Osteoblast (primary cell): ENCODE measurements at regions not wholly inside any gene's neighbourhood (a gene's known extent, or its start where the extent isn't known, plus 50 kb on each side); places are given as distances from the start of the nearest gene placed in this dataset.

Source experiments
- DNase-seq: peaks from one replicate; pipeline ENCODE4 v3.0.0; 2011; ENCODE audit warnings: low spot score, mixed read lengths; ENCODE audit not compliant: insufficient read length; ENCODE audit errors: missing footprints
- H2AFZ ChIP-seq: 2 replicates; pipeline ENCODE4 v1.6.0; 2011; ENCODE audit warnings: mild to moderate bottlenecking, low read length
- H3K27ac ChIP-seq: 2 replicates; pipeline ENCODE4 v1.5.1; 2011; ENCODE audit warnings: mild to moderate bottlenecking, low read depth, low read length, moderate library complexity
- H3K27me3 ChIP-seq: 2 replicates; pipeline ENCODE4 v1.6.0; 2012; ENCODE audit warnings: mild to moderate bottlenecking, control low read depth, inconsistent platforms, low read length, moderate library complexity; ENCODE audit not compliant: insufficient read depth
- H3K36me3 ChIP-seq: 2 replicates; pipeline ENCODE4 v1.5.1; 2011; ENCODE audit warnings: mild to moderate bottlenecking, low read length, control low read depth, moderate library complexity; ENCODE audit not compliant: insufficient read depth
- H3K4me1 ChIP-seq: 2 replicates; pipeline ENCODE4 v1.5.1; 2011; ENCODE audit warnings: mild to moderate bottlenecking, low read length, control low read depth, moderate library complexity; ENCODE audit not compliant: insufficient read depth
- H3K4me2 ChIP-seq: 2 replicates; pipeline ENCODE4 v1.6.0; 2011; ENCODE audit warnings: mild to moderate bottlenecking, low read length; ENCODE audit not compliant: insufficient read depth
- H3K4me3 ChIP-seq: fragments of 200-600 bp; sonication (generic); 3 replicates; pipeline ENCODE4 v1.5.1; 2012; ENCODE audit warnings: mild to moderate bottlenecking, low read length, inconsistent platforms; ENCODE audit not compliant: insufficient read depth
- H3K79me2 ChIP-seq: 2 replicates; pipeline ENCODE4 v1.6.0; 2012; ENCODE audit warnings: mild to moderate bottlenecking, low read length, control low read depth, inconsistent platforms; ENCODE audit not compliant: insufficient read depth
- H3K9me3 ChIP-seq: 2 replicates; pipeline ENCODE4 v1.5.1; 2011; ENCODE audit warnings: low read depth, low read length, control low read depth
- H4K20me1 ChIP-seq: 2 replicates; pipeline ENCODE4 v1.6.0; 2012; ENCODE audit warnings: mild to moderate bottlenecking, low read length, control low read depth; ENCODE audit not compliant: insufficient read depth
- CTCF ChIP-seq: IDR thresholded peaks from 2 replicates; pipeline ENCODE4 v1.5.1; 2011; ENCODE audit warnings: mild to moderate bottlenecking, low read depth, low read length, moderate library complexity; ENCODE audit errors: extremely low read depth

- Histone ChIP-seq H3K27me3 (peaks cover 33% of the 10 kb centered on the region), H3K36me3 (no peaks in the 10 kb centered on the region), H2AFZ (no peak overlapping the region), H4K20me1 (no peaks in the 10 kb centered on the region), H3K9me3 (no peaks in the 10 kb centered on the region), H3K27ac (no peak overlapping the region), H3K4me3 (no peak overlapping the region), H3K79me2 (no peaks in the 10 kb centered on the region), H3K4me2 (no peak overlapping the region), H3K4me1 (no peaks in the 10 kb centered on the region)
- DNase-seq: no peak
- no peak for TF ChIP-seq CTCF
These were observed 501.6 kb downstream of the MIAT start for GRCh38 chr22:27159016-27159415.

- no peaks in the 10 kb centered on the region for H3K79me2 ChIP-seq
- H3K4me2 ChIP-seq: no peak overlapping the region
- H3K4me3 ChIP-seq: no peak overlapping the region
- H4K20me1 ChIP-seq: no peaks in the 10 kb centered on the region
- DNase-seq: no peak
- no peak for TF ChIP-seq CTCF
- no peak overlapping the region for H3K27ac ChIP-seq
- no peaks in the 10 kb centered on the region for H3K4me1 ChIP-seq
- no peaks in the 10 kb centered on the region for H3K36me3 ChIP-seq
- peaks cover 33% of the 10 kb centered on the region for H3K27me3 ChIP-seq
- H3K9me3 ChIP-seq: no peaks in the 10 kb centered on the region
- no peak overlapping the region for H2AFZ ChIP-seq
These were observed 502.4 kb downstream of the MIAT start for GRCh38 chr22:27159716-27160295.

GRCh38 chr22:27163162-27164137 lies 506.1 kb downstream of the MIAT start:
- TF ChIP-seq CTCF: no peak
- no peaks in the 10 kb centered on the region for H4K20me1 ChIP-seq
- peaks cover 28% of the 10 kb centered on the region for H3K27me3 ChIP-seq
- H3K4me3 ChIP-seq: no peak overlapping the region
- no peaks in the 10 kb centered on the region for H3K9me3 ChIP-seq
- no peak overlapping the region for H3K27ac ChIP-seq
- H3K79me2 ChIP-seq: no peaks in the 10 kb centered on the region
- H3K4me1 ChIP-seq: no peaks in the 10 kb centered on the region
- H2AFZ ChIP-seq: no peak overlapping the region
- H3K36me3 ChIP-seq: no peaks in the 10 kb centered on the region
- no peak for DNase-seq
- H3K4me2 ChIP-seq: no peak overlapping the region
